Trophoblast cell (in vitro differentiated cells and primary cell): ENCODE measurements at regions not wholly inside any gene's neighbourhood (a gene's known extent, or its start where the extent isn't known, plus 50 kb on each side); places are given as distances from the start of the nearest gene placed in this dataset.
A peak's percentile ranks its signal among the peaks of the same experiment; 100 is the strongest.

ENCODE experiments used
- DNase-seq, 2 donors: peaks; one replicate each; pipeline ENCODE4 v3.0.0-alpha.2; 2016
- H2AFZ ChIP-seq: 2 replicates; pipeline ENCODE4 v1.6.1; 2013; ENCODE audit warnings: low read length, moderate library complexity, mild to moderate bottlenecking; ENCODE audit not compliant: insufficient read depth, poor library complexity
- H2AK5ac ChIP-seq: 2 replicates; pipeline ENCODE4 v1.6.1; 2013; ENCODE audit warnings: mild to moderate bottlenecking, low read length
- H2BK120ac ChIP-seq: 2 replicates; pipeline ENCODE4 v1.6.1; 2013; ENCODE audit warnings: low read length, mild to moderate bottlenecking, moderate library complexity; ENCODE audit not compliant: insufficient read depth, poor library complexity
- H2BK12ac ChIP-seq: 2 replicates; pipeline ENCODE4 v1.6.1; 2013; ENCODE audit warnings: mild to moderate bottlenecking, low read length, moderate library complexity
- H2BK5ac ChIP-seq: 2 replicates; pipeline ENCODE4 v1.6.1; 2013; ENCODE audit warnings: low read length, low read depth, moderate library complexity, mild to moderate bottlenecking; ENCODE audit not compliant: poor library complexity
- H3K14ac ChIP-seq: 2 replicates; pipeline ENCODE4 v1.6.1; 2013; ENCODE audit warnings: mild to moderate bottlenecking, low read length
- H3K18ac ChIP-seq: 2 replicates; pipeline ENCODE4 v1.6.1; 2013; ENCODE audit warnings: mild to moderate bottlenecking, low read length
- H3K23ac ChIP-seq: 2 replicates; pipeline ENCODE4 v1.6.1; 2013; ENCODE audit warnings: low read length
- H3K27ac ChIP-seq: 2 replicates; pipeline ENCODE4 v1.5.1; 2013; ENCODE audit warnings: low read depth, mild to moderate bottlenecking, inconsistent platforms, low read length, moderate library complexity
- H3K27me3 ChIP-seq: 2 replicates; pipeline ENCODE4 v1.6.1; 2013; ENCODE audit warnings: inconsistent platforms, mild to moderate bottlenecking, low read length, moderate library complexity; ENCODE audit not compliant: insufficient read depth
- H3K36me3 ChIP-seq, 2 experiments: 1 replicate in 1 of 2; 2 replicates in 1 of 2; pipeline ENCODE4 v1.6.1; 2013; ENCODE audit warnings: low read length in 2 of 2, mild to moderate bottlenecking in 2 of 2, moderate library complexity in 1 of 2; ENCODE audit not compliant: insufficient read depth in 2 of 2, control insufficient read depth in 1 of 2
- H3K4ac ChIP-seq: 2 replicates; pipeline ENCODE4 v1.6.1; 2013; ENCODE audit warnings: low read depth, mild to moderate bottlenecking, low read length, moderate library complexity
- H3K4me1 ChIP-seq, 2 experiments: 1 replicate in 1 of 2; 2 replicates in 1 of 2; pipeline ENCODE4 v1.6.1; 2013; ENCODE audit warnings: low read length in 2 of 2, mild to moderate bottlenecking in 2 of 2, moderate library complexity in 1 of 2; ENCODE audit not compliant: insufficient read depth in 2 of 2, control insufficient read depth in 1 of 2
- H3K4me2 ChIP-seq: 2 replicates; pipeline ENCODE4 v1.6.1; 2013; ENCODE audit warnings: inconsistent platforms, mild to moderate bottlenecking, low read length, moderate library complexity
- H3K4me3 ChIP-seq: 2 replicates; pipeline ENCODE4 v1.5.1; 2013; ENCODE audit warnings: mild to moderate bottlenecking, low read depth, low read length, inconsistent platforms
- H3K79me1 ChIP-seq: one replicate; pipeline ENCODE4 v1.6.1; 2013; ENCODE audit warnings: low read length
- H3K79me2 ChIP-seq: 2 replicates; pipeline ENCODE4 v1.6.1; 2013; ENCODE audit warnings: low read length, mild to moderate bottlenecking; ENCODE audit not compliant: control insufficient read depth, insufficient read depth, poor library complexity
- H3K9ac ChIP-seq: 2 replicates; pipeline ENCODE4 v1.6.1; 2013; ENCODE audit warnings: mild to moderate bottlenecking, low read length
- H3K9me3 ChIP-seq: 2 replicates; pipeline ENCODE4 v1.6.1; 2013; ENCODE audit warnings: low read depth, mild to moderate bottlenecking, control low read depth, inconsistent platforms, low read length; ENCODE audit not compliant: insufficient read depth
- H4K12ac ChIP-seq: 2 replicates; pipeline ENCODE4 v1.6.1; 2013; ENCODE audit warnings: low read depth, mild to moderate bottlenecking, low read length, moderate library complexity
- H4K8ac ChIP-seq: 2 replicates; pipeline ENCODE4 v1.6.1; 2013; ENCODE audit warnings: low read depth, mild to moderate bottlenecking, low read length, moderate library complexity
- H4K91ac ChIP-seq: one replicate; pipeline ENCODE4 v1.6.1; 2013; ENCODE audit warnings: low read depth, mild to moderate bottlenecking, low read length, moderate library complexity
- WGBS: extraction: QIAGEN DNeasy Blood & Tissue Kit; methylation state at CpG from one replicate; pipeline ENCODE4 v1.1.7; 2013; ENCODE audit warnings: missing lambda C conversion rate; ENCODE audit not compliant: insufficient read length, insufficient coverage; ENCODE audit errors: extremely low coverage; 5-methylcytosine and 5-hydroxymethylcytosine counted together

DNA sequence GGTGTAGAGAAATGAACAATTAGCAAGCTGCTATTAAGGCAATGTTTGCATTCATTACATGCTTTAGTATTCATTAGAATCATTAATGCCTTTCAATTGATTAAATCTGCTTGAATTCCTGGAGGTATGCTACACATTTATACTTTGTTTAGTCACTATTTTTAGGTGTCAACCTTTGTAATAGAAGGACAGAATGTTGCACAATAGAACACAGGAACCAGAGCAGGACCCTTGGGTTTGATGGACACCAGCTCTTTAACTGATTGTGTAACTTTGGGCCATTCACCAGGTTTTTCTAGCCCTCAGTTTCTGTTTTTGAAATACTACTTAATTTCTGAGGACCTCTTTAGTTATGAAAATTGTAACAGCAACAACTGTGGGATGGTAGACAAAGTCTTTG is 317.6 kb upstream of the UMPS start:
- Histone ChIP-seq H2AK5ac (no peak overlapping the region), H3K4me3 (no peak overlapping the region), H3K4me1 (peaks cover 2 to 10% of the 10 kb centered on the region in 2 experiments), H3K9me3 (no peaks in the 10 kb centered on the region), H3K23ac (no peak overlapping the region), H4K8ac (no peak overlapping the region), H3K27me3 (no peaks in the 10 kb centered on the region), H3K79me1 (peaks cover 7% of the 10 kb centered on the region), H3K27ac (no peak overlapping the region), H2AFZ (no peak overlapping the region), H2BK5ac (no peak overlapping the region), H3K14ac (no peak overlapping the region), H3K4ac (no peak overlapping the region), H4K91ac (no peak overlapping the region), H3K4me2 (no peak overlapping the region), H4K12ac (no peak overlapping the region), H3K9ac (no peak overlapping the region), H3K36me3 (peaks cover 6 to 8% of the 10 kb centered on the region in 2 experiments), H3K18ac (no peak overlapping the region), H3K79me2 (no peaks in the 10 kb centered on the region), H2BK120ac (no peak overlapping the region), H2BK12ac (no peak overlapping the region)
- DNase-seq, result no peak

DNA sequence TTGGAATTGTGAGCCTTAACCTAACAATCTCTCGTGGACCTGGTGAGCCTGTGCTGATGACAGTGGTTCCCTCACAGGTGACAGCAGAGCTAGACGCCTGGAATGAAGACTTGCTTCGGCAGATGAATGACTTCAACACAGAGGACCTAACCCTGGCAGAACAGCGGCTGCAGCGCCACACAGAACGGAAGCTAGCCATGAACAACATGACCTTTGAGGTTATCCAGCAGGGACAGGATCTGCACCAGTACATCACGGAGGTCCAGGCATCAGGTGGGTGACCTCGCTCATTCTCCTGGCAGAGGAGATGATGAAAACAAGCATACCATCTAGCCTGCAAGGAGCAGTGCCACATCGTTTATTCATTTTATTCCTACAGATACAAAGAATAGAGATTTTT is 316.9 kb upstream of the UMPS start:
- H2BK5ac ChIP-seq, result no peak overlapping the region
- WGBS, result no CpG with 5 or more reads among the region's 9 CpGs

DNA sequence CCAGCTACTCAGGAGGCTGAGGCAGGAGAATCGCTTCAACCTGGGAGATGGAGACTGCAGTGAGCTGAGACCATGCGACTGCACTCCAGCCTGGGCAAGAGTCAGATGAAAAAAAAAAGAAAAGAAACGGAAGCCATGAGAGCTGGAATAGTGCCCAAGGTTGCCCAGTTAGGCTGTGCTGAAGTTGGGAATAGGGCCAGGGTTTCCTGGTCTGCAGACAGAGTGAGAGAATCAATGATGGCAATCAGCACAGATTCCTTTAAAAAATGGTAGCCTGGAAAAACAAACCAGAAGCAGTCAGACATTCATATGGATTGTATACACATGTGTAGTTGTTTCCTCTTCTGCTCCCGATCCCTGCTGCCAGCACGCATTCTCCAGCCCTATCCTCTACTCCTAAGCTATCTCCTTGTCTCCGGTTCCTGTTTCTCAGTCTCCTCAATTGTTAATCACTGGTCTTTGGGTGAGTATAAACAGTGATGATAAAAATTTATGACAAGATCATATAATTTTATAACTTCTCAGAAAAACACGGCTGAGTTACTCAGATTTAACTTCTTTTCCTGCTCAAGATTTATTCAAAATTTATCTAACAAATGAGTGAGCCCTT is 316.2 kb upstream of the UMPS start:
- Histone ChIP-seq H2AFZ (no peak overlapping the region), H2AK5ac (no peak overlapping the region), H3K14ac (no peak overlapping the region), H3K4me1 (peaks cover 2 to 10% of the 10 kb centered on the region in 2 experiments), H3K18ac (no peak overlapping the region), H2BK5ac (no peak overlapping the region), H3K79me2 (no peaks in the 10 kb centered on the region), H3K23ac (no peak overlapping the region), H3K9me3 (no peaks in the 10 kb centered on the region), H2BK120ac (no peak overlapping the region), H3K4me2 (no peak overlapping the region), H4K8ac (no peak overlapping the region), H3K27ac (no peak overlapping the region), H2BK12ac (no peak overlapping the region), H3K4ac (no peak overlapping the region), H4K91ac (no peak overlapping the region), H3K4me3 (no peak overlapping the region), H3K36me3 (peaks cover 6 to 8% of the 10 kb centered on the region in 2 experiments), H3K79me1 (peaks cover 5% of the 10 kb centered on the region), H3K9ac (no peak overlapping the region), H3K27me3 (no peaks in the 10 kb centered on the region), H4K12ac (no peak overlapping the region)
- DNase-seq, result no peak
- WGBS, result no CpG with 5 or more reads among the region's 7 CpGs

More for the DNA sequence above, 316.9 kb upstream of the UMPS start:
- no peaks in the 10 kb centered on the region for H3K79me2 ChIP-seq
- no peak overlapping the region for H4K8ac ChIP-seq
- H3K9ac ChIP-seq, result no peak overlapping the region
- H3K4me3 ChIP-seq, result no peak overlapping the region
- H3K27ac ChIP-seq, result no peak overlapping the region
- H3K4ac ChIP-seq, result no peak overlapping the region
- peaks cover 7% of the 10 kb centered on the region for H3K79me1 ChIP-seq
- no peak overlapping the region for H2BK12ac ChIP-seq
- H3K36me3 ChIP-seq, result peaks cover 6 to 8% of the 10 kb centered on the region in 2 experiments
- H2AFZ ChIP-seq, result no peak overlapping the region
- no peak overlapping the region for H3K18ac ChIP-seq
- DNase-seq, result no peak
- no peaks in the 10 kb centered on the region for H3K27me3 ChIP-seq
- no peak overlapping the region for H4K12ac ChIP-seq
- H2BK120ac ChIP-seq, result no peak overlapping the region
- H4K91ac ChIP-seq, result no peak overlapping the region
- H3K4me2 ChIP-seq, result no peak overlapping the region
- H3K14ac ChIP-seq, result no peak overlapping the region
- H3K9me3 ChIP-seq, result no peaks in the 10 kb centered on the region
- no peak overlapping the region for H2AK5ac ChIP-seq
- no peak overlapping the region for H3K23ac ChIP-seq
- H3K4me1 ChIP-seq, result peaks cover 2 to 10% of the 10 kb centered on the region in 2 experiments

DNA sequence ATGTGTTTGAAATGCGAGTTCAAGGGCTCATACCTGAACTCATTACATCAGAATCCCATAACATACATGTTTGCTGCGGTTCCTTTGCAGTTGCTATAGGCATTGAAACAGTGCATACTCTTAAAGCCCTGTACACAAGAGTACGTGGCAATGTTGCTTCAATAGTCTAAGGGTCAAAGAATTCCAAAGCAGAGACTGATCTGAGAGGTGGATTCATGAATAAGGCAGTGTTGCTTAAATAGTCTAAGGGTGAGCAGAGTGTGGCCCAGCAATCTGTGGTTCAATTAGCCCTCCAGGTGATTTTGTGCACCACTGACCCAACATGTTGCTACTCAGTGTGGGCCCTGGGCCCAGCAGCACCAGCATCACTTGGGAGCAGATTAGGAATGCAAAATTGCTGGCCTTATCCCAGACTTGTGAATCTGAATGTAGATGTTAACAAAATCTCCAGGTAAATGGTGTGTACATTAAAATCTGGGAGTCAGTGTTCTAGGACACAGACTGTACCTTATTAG is 314.7 kb upstream of the UMPS start:
- Histone ChIP-seq H3K79me1 (no peaks in the 10 kb centered on the region), H3K18ac (no peak overlapping the region), H3K4me2 (no peak overlapping the region), H3K4ac (no peak overlapping the region), H4K8ac (no peak overlapping the region), H3K27me3 (no peaks in the 10 kb centered on the region), H3K36me3 (peaks cover 8 to 11% of the 10 kb centered on the region in 2 experiments), H3K9ac (no peak overlapping the region), H4K91ac (no peak overlapping the region), H2BK5ac (no peak overlapping the region), H3K4me1 (peaks cover 0 to 4% of the 10 kb centered on the region in 2 experiments), H2BK120ac (no peak overlapping the region), H4K12ac (no peak overlapping the region), H3K9me3 (no peaks in the 10 kb centered on the region), H2AK5ac (no peak overlapping the region), H3K4me3 (no peak overlapping the region), H3K27ac (no peak overlapping the region), H3K79me2 (no peaks in the 10 kb centered on the region), H3K14ac (no peak overlapping the region), H3K23ac (no peak overlapping the region), H2AFZ (no peak overlapping the region), H2BK12ac (no peak overlapping the region)
- WGBS, result no CpG with 5 or more reads among the region's 3 CpGs
- DNase-seq, result peak; percentile 97
